DND-41 (cell line): ENCODE measurements at regions not wholly inside any gene's neighbourhood (a gene's known extent, or its start where the extent isn't known, plus 50 kb on each side); places are given as distances from the start of the nearest gene placed in this dataset.

Experiments
- CTCF ChIP-seq: IDR thresholded peaks from 2 replicates; pipeline ENCODE4 v1.5.1; 2012; ENCODE audit warnings: borderline replicate concordance, low read length, moderate library complexity, mild to moderate bottlenecking; ENCODE audit not compliant: poor library complexity, severe bottlenecking; ENCODE audit errors: extremely low read depth
- EZH2 ChIP-seq: IDR thresholded peaks from 3 replicates; pipeline ENCODE4 v1.6.1; 2012; ENCODE audit warnings: borderline replicate concordance, low read depth, mild to moderate bottlenecking, moderate library complexity, low read length, inconsistent platforms; ENCODE audit not compliant: severe bottlenecking

DNA sequence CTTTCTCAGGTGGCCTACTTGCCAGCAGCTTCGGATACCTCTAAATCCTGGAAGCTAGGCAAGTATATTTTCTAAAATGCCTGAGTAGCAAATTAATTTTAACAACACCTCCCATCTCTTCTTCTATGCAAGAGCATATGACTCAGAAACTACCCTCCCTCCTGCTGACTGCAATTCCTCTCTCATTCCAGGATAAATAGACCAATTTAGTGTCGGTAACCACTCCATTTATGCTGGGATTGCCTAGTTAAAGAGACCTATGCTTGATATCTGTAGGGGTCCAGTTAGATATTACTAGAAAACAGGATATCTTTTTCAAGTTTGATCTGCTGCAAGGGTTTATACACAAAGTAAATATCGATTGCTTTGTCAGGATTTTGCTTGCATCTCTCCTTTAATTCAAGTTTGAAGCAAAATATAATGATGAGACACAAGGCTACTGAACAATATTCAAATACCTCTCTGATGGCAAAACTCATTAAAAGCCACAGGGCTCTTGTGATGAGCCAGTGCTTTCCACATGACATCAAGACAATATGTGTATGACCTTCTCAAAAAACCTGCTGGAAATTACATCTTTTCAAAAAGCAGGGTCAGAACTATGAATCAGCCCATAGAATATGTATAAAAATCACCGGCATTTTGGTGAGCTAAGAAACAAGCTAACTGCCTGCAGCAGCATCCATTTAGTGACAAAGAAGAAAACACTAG is 491.6 kb upstream of the NECTIN3 start:
- no peak for TF ChIP-seq CTCF
- TF ChIP-seq EZH2: no peak
